HCT116 (cell line): ENCODE measurements at regions not wholly inside any gene's neighbourhood (a gene's known extent, or its start where the extent isn't known, plus 50 kb on each side); places are given as distances from the start of the nearest gene placed in this dataset.

Source experiments
- ATAC-seq: fragments of 200-7000 bp; cut with Tn5 transposase; 2 replicates; pipeline ENCODE4 v1.9.1; 2020; ENCODE audit warnings: mild to moderate bottlenecking, moderate library complexity
- BruUV-seq: library from RNA; stranded (reverse); fragments of 400-500 nt; replicated peaks from 2 replicates; lab custom pipeline; 2021; lab: Mats Ljungman, UMichigan
- CTCF ChIA-PET: fragments of 300-600 bp; sonication (Branson Sonifier 250); formaldehyde crosslinking; loops from one replicate; lab custom pipeline; 2021; ENCODE audit warnings: antibody characterized with exemption; lab: Charles Lee
- POLR2A ChIA-PET: fragments of 300-600, 350-600 bp; sonication (Branson Sonifier 250); formaldehyde crosslinking; loops from one replicate; lab custom pipeline; 2021; ENCODE audit warnings: antibody characterized with exemption; lab: Charles Lee
- RAD21 ChIA-PET, 2 experiments: fragments of 300-600 bp; sonication (Branson Sonifier 250); formaldehyde crosslinking; loops; one replicate each; lab custom pipeline; 2023; ENCODE audit warnings: low total read pairs in 2 of 2; ENCODE audit not compliant: uncharacterized antibody in 2 of 2, unreplicated experiment in 2 of 2, low non-redundant PET in 1 of 2; lab: Charles Lee
- DNase-seq: peaks from one replicate; pipeline ENCODE4 v3.0.0-alpha.2; 2010; ENCODE audit warnings: low read depth, low spot score
- H2AFZ ChIP-seq: fragments of 200-600 bp; shearing (Covaris generic), sonication (generic); 2 replicates; pipeline ENCODE4 v1.6.1; 2017; ENCODE audit warnings: low read depth, mixed run types, mixed read lengths, antibody characterized with exemption, low read length; ENCODE audit not compliant: poor library complexity, severe bottlenecking
- H3K27ac ChIP-seq: 2 replicates; pipeline ENCODE4 v1.5.1; 2012; ENCODE audit warnings: low read depth, low read length
- H3K27me3 ChIP-seq: fragments of 200-600 bp; sonication (generic); 2 replicates; pipeline ENCODE4 v1.6.1; 2016; ENCODE audit warnings: mixed run types, low read length, mixed read lengths; ENCODE audit not compliant: insufficient read depth
- H3K36me3 ChIP-seq, 2 experiments: fragments of 200-500 bp in 1 of 2; fragments of 200-600 bp in 1 of 2; sonication (Bioruptor generic) in 1 of 2; sonication (generic) in 1 of 2; 2 replicates each; pipeline versions ENCODE4 v1.5.1 to v1.6.1; 2014 to 2016; ENCODE audit warnings: low read length in 2 of 2, inconsistent platforms in 1 of 2, mixed read lengths in 1 of 2, mixed run types in 1 of 2; ENCODE audit not compliant: insufficient read depth in 2 of 2, control insufficient read depth in 1 of 2
- H3K4me1 ChIP-seq, 2 experiments: fragments of 200-600 bp in 1 of 2; sonication (generic) in 1 of 2; 2 replicates each; pipeline versions ENCODE4 v1.5.1 to v1.6.1; 2012 to 2017; ENCODE audit warnings: low read length in 2 of 2, inconsistent platforms in 1 of 2, mild to moderate bottlenecking in 1 of 2, mixed read lengths in 1 of 2, mixed run types in 1 of 2, moderate library complexity in 1 of 2; ENCODE audit not compliant: insufficient read depth in 2 of 2, control insufficient read depth in 1 of 2
- H3K4me2 ChIP-seq: fragments of 200-600 bp; sonication (generic); 2 replicates; pipeline ENCODE4 v1.6.1; 2017; ENCODE audit warnings: mixed run types, low read length, mixed read lengths
- H3K4me3 ChIP-seq, 2 experiments: fragments of 200-600 bp in 1 of 2; sonication (generic) in 1 of 2; replicated peaks in 1 of 2; 2 replicates each; pipeline ENCODE4 v1.5.1; 2011 to 2016; ENCODE audit warnings: low read length in 2 of 2, control low read depth in 1 of 2, low read depth in 1 of 2, mild to moderate bottlenecking in 1 of 2, mixed read lengths in 1 of 2, mixed run types in 1 of 2
- H3K79me2 ChIP-seq: fragments of 200-600 bp; sonication (generic); 2 replicates; pipeline ENCODE4 v1.6.1; 2017; ENCODE audit warnings: mild to moderate bottlenecking, mixed run types, low read length, moderate library complexity, mixed read lengths; ENCODE audit not compliant: insufficient read depth
- H3K9ac ChIP-seq: fragments of 200-600 bp; sonication (generic); 2 replicates; pipeline ENCODE4 v1.6.1; 2016; ENCODE audit warnings: low read length, mixed read lengths
- H3K9me2 ChIP-seq: fragments of 200-600 bp; sonication (generic), shearing (Covaris generic); 2 replicates; pipeline ENCODE4 v1.6.1; 2017; ENCODE audit warnings: mixed run types, mild to moderate bottlenecking, moderate library complexity; ENCODE audit not compliant: insufficient read depth
- H3K9me3 ChIP-seq, 2 experiments: fragments of 200-500 bp in 1 of 2; fragments of 200-600 bp in 1 of 2; sonication (Bioruptor generic) in 1 of 2; sonication (generic) in 1 of 2; 2 replicates each; pipeline ENCODE4 v1.6.1; 2014 to 2017; ENCODE audit warnings: low read length in 2 of 2, mixed read lengths in 2 of 2, inconsistent platforms in 1 of 2, low read depth in 1 of 2, mild to moderate bottlenecking in 1 of 2, mixed run types in 1 of 2, moderate library complexity in 1 of 2; ENCODE audit not compliant: control insufficient read depth in 1 of 2, insufficient read depth in 1 of 2
- H4K20me1 ChIP-seq: fragments of 200-600 bp; sonication (generic), shearing (Covaris generic); 2 replicates; pipeline ENCODE4 v1.6.1; 2017; ENCODE audit warnings: mixed run types, mild to moderate bottlenecking, moderate library complexity; ENCODE audit not compliant: insufficient read depth
- CBX3 ChIP-seq: IDR thresholded peaks from 2 replicates; pipeline ENCODE4 v1.6.1; 2012; ENCODE audit warnings: low read depth
- CEBPB ChIP-seq: IDR thresholded peaks from 2 replicates; pipeline ENCODE4 v1.6.1; 2012; ENCODE audit warnings: low read depth
- EGR1 ChIP-seq: IDR thresholded peaks from 2 replicates; pipeline ENCODE4 v1.6.1; 2012; ENCODE audit warnings: low read depth
- EZH2phosphoT487 ChIP-seq: fragments of 200-600 bp; IDR thresholded peaks from 2 replicates; pipeline ENCODE4 v1.6.1; 2018; ENCODE audit warnings: antibody characterized with exemption, borderline replicate concordance
- JUND ChIP-seq: IDR thresholded peaks from 2 replicates; pipeline ENCODE4 v1.6.1; 2012
- POLR2A ChIP-seq: IDR thresholded peaks from 2 replicates; pipeline ENCODE4 v1.7.0; 2011; ENCODE audit warnings: borderline replicate concordance; ENCODE audit not compliant: insufficient read depth, insufficient read length; ENCODE audit errors: extremely low read depth
- RAD21 ChIP-seq: IDR thresholded peaks from 2 replicates; pipeline ENCODE4 v1.6.1; 2012; ENCODE audit warnings: low read depth, mild to moderate bottlenecking
- SRF ChIP-seq: IDR thresholded peaks from 2 replicates; pipeline ENCODE4 v1.6.1; 2012; ENCODE audit warnings: low read depth
- TCF7L2 ChIP-seq: IDR thresholded peaks from 2 replicates; pipeline ENCODE4 v1.7.0; 2011; ENCODE audit warnings: borderline replicate concordance, inconsistent platforms; ENCODE audit not compliant: insufficient read depth, insufficient read length; ENCODE audit errors: extremely low read depth
- YY1 ChIP-seq: IDR thresholded peaks from 2 replicates; pipeline ENCODE4 v1.6.1; 2011; ENCODE audit warnings: low read length, low read depth, moderate library complexity, mild to moderate bottlenecking; ENCODE audit not compliant: insufficient replicate concordance; ENCODE audit errors: extremely low read depth
- ZNF274 ChIP-seq: fragments of 200-500 bp; sonication (Bioruptor generic); IDR thresholded peaks from 2 replicates; pipeline ENCODE4 v1.6.1; 2014; ENCODE audit warnings: mild to moderate bottlenecking, low read depth, low read length, inconsistent platforms
- intact Hi-C: fragments of 100-400 bp; cut with micrococcal nuclease; formaldehyde crosslinking; loops from 2 replicates; pipeline ENCODE4 v1.10.0; 2022

GRCh38 chr9:105173826-105174225 is 70.6 kb upstream of the SLC44A1 start:
- Histone ChIP-seq H3K4me3 (no peak overlapping the region), H3K27me3 (no peaks in the 10 kb centered on the region), H4K20me1 (no peaks in the 10 kb centered on the region), H3K79me2 (no peaks in the 10 kb centered on the region), H3K9ac (no peak overlapping the region), H3K36me3 (no peaks in the 10 kb centered on the region), H3K4me1 (no peaks in the 10 kb centered on the region), H3K4me2 (no peak overlapping the region), H2AFZ (no peak overlapping the region), H3K9me3 (no peaks in the 10 kb centered on the region), H3K9me2 (0 out of 2 replicates have a peak, but pooled peaks cover 4% of the 10 kb centered on the region), H3K27ac (no peak overlapping the region)
- POLR2A ChIA-PET, result no interaction called here
- BruUV-seq, result no TSS peak
- TF ChIP-seq CEBPB (no peak), EGR1 (no peak), CBX3 (no peak), JUND (no peak), EZH2phosphoT487 (no peak)
- intact Hi-C loops, result no loop called here
- ATAC-seq (no peak), DNase-seq (no peak)
- RAD21 ChIA-PET, result no interaction called here
- CTCF ChIA-PET, result no interaction called here

GRCh38 chr9:105176194-105176593 is 68.3 kb upstream of the SLC44A1 start:
- no peaks in the 10 kb centered on the region for H4K20me1 ChIP-seq
- DNase-seq (no peak), ATAC-seq (no peak)
- 0 out of 2 replicates have a peak, but pooled peaks cover 2% of the 10 kb centered on the region for H3K9me2 ChIP-seq
- ChIA-PET POLR2A (no interaction called here), CTCF (no interaction called here), RAD21 (no interaction called here)
- intact Hi-C loops, result no loop called here
- no peaks in the 10 kb centered on the region for H3K36me3 ChIP-seq
- no peak overlapping the region for H3K4me2 ChIP-seq
- H3K27me3 ChIP-seq, result no peaks in the 10 kb centered on the region
- no peak overlapping the region for H3K9ac ChIP-seq
- H3K9me3 ChIP-seq, result no peaks in the 10 kb centered on the region
- TF ChIP-seq CBX3 (no peak), RAD21 (no peak), ZNF274 (no peak), YY1 (no peak), POLR2A (no peak), TCF7L2 (no peak), SRF (no peak)
- BruUV-seq, result no TSS peak
- H3K27ac ChIP-seq, result no peak overlapping the region
- H3K4me1 ChIP-seq, result no peaks in the 10 kb centered on the region
- no peaks in the 10 kb centered on the region for H3K79me2 ChIP-seq
- H2AFZ ChIP-seq, result no peak overlapping the region
- H3K4me3 ChIP-seq, result no peak overlapping the region
